ENCODE measurements at regions not wholly inside any gene's neighbourhood (a gene's known extent, or its start where the extent isn't known, plus 50 kb on each side); places are given as distances from the start of the nearest gene placed in this dataset.

GRCh38 chr10:130372866-130373265 is 236.7 kb downstream of the GLRX3 start:
- Mint-ChIP-seq H3K9me3 (no peaks in the 10 kb centered on the region), H3K4me3 (no peak overlapping the region), H3K27ac (no peak overlapping the region), H3K36me3 (ENCODE audit: low read depth) (no peaks in the 10 kb centered on the region), H3K4me1 (no peaks in the 10 kb centered on the region), H3K27me3 (no peaks in the 10 kb centered on the region)
- ChIA-PET CTCF (no interaction called here), POLR2A (no interaction called here)
- DNase-seq = no peak

GRCh38 chr10:130377986-130378540 is 241.9 kb downstream of the GLRX3 start:
- Mint-ChIP-seq H3K27ac (no peak overlapping the region), H3K36me3 (ENCODE audit: low read depth) (no peaks in the 10 kb centered on the region), H3K4me1 (no peaks in the 10 kb centered on the region), H3K9me3 (peaks cover 3% of the 10 kb centered on the region), H3K27me3 (no peaks in the 10 kb centered on the region), H3K4me3 (no peak overlapping the region)
- DNase-seq = no peak
- CTCF ChIA-PET = no interaction called here
- POLR2A ChIA-PET = no interaction called here

GRCh38 chr10:130378556-130379400 is 242.6 kb downstream of the GLRX3 start:
- Mint-ChIP-seq H3K36me3 (ENCODE audit: low read depth) (no peaks in the 10 kb centered on the region), H3K27me3 (no peaks in the 10 kb centered on the region), H3K9me3 (peaks cover 3% of the 10 kb centered on the region), H3K4me1 (no peaks in the 10 kb centered on the region), H3K27ac (no peak overlapping the region), H3K4me3 (no peak overlapping the region)
- POLR2A ChIA-PET = interaction anchor here (0.7 kb wide), 1 partner anchor 24 kb away, joined by 4 read pairs; no protein-coding TSS in a partner anchor
- CTCF ChIA-PET = no interaction called here
- no peak for DNase-seq

- H3K36me3 Mint-ChIP-seq (ENCODE audit: low read depth) = no peaks in the 10 kb centered on the region
- no peak overlapping the region for H3K4me3 Mint-ChIP-seq
- no peaks in the 10 kb centered on the region for H3K4me1 Mint-ChIP-seq
- no peak for DNase-seq
- POLR2A ChIA-PET = no interaction called here
- H3K9me3 Mint-ChIP-seq = peaks cover 13% of the 10 kb centered on the region
- CTCF ChIA-PET = no interaction called here
- H3K27me3 Mint-ChIP-seq = no peaks in the 10 kb centered on the region
- no peak overlapping the region for H3K27ac Mint-ChIP-seq
Measured at GRCh38 chr10:130380056-130380455, 243.9 kb downstream of the GLRX3 start.

- Mint-ChIP-seq H3K27me3 (no peaks in the 10 kb centered on the region), H3K36me3 (ENCODE audit: low read depth) (no peaks in the 10 kb centered on the region), H3K9me3 (peaks cover 17% of the 10 kb centered on the region), H3K4me1 (no peaks in the 10 kb centered on the region), H3K27ac (no peak overlapping the region), H3K4me3 (no peak overlapping the region)
- CTCF ChIA-PET = no interaction called here
- POLR2A ChIA-PET = no interaction called here
- DNase-seq = no peak
Measured at GRCh38 chr10:130382031-130382430, 245.8 kb downstream of the GLRX3 start.

GRCh38 chr10:130387936-130388580 is 251.9 kb downstream of the GLRX3 start:
- Mint-ChIP-seq H3K9me3 (peaks cover 23% of the 10 kb centered on the region), H3K36me3 (ENCODE audit: low read depth) (no peaks in the 10 kb centered on the region), H3K4me3 (no peak overlapping the region), H3K27ac (no peak overlapping the region), H3K4me1 (peaks cover 2% of the 10 kb centered on the region), H3K27me3 (no peaks in the 10 kb centered on the region)
- no peak for DNase-seq
- ChIA-PET CTCF (no interaction called here), POLR2A (no interaction called here)

GRCh38 chr10:130388746-130389145 is 252.6 kb downstream of the GLRX3 start:
- H3K36me3 Mint-ChIP-seq (ENCODE audit: low read depth) = no peaks in the 10 kb centered on the region
- H3K4me1 Mint-ChIP-seq = peaks cover 2% of the 10 kb centered on the region
- ChIA-PET POLR2A (no interaction called here), CTCF (no interaction called here)
- peaks cover 23% of the 10 kb centered on the region for H3K9me3 Mint-ChIP-seq
- no peaks in the 10 kb centered on the region for H3K27me3 Mint-ChIP-seq
- H3K4me3 Mint-ChIP-seq = no peak overlapping the region
- no peak for DNase-seq
- H3K27ac Mint-ChIP-seq = no peak overlapping the region

- no peak overlapping the region for H3K4me3 Mint-ChIP-seq
- peaks cover 17% of the 10 kb centered on the region for H3K9me3 Mint-ChIP-seq
- no peaks in the 10 kb centered on the region for H3K27me3 Mint-ChIP-seq
- CTCF ChIA-PET = no interaction called here
- H3K4me1 Mint-ChIP-seq = peaks cover 2% of the 10 kb centered on the region
- no peaks in the 10 kb centered on the region for H3K36me3 Mint-ChIP-seq (ENCODE audit: low read depth)
- H3K27ac Mint-ChIP-seq = peak overlapping the region; percentile 82
- DNase-seq = no peak
- POLR2A ChIA-PET = no interaction called here
Measured at GRCh38 chr10:130389906-130390305, 253.7 kb downstream of the GLRX3 start.

GRCh38 chr10:130392031-130392430 is 255.8 kb downstream of the GLRX3 start:
- ChIA-PET CTCF (no interaction called here), POLR2A (no interaction called here)
- Mint-ChIP-seq H3K36me3 (ENCODE audit: low read depth) (no peaks in the 10 kb centered on the region), H3K27me3 (no peaks in the 10 kb centered on the region), H3K9me3 (peaks cover 24% of the 10 kb centered on the region), H3K4me1 (peaks cover 2% of the 10 kb centered on the region), H3K4me3 (no peak overlapping the region), H3K27ac (no peak overlapping the region)
- DNase-seq = no peak

- peaks cover 22% of the 10 kb centered on the region for H3K9me3 Mint-ChIP-seq
- H3K27me3 Mint-ChIP-seq = no peaks in the 10 kb centered on the region
- no peaks in the 10 kb centered on the region for H3K36me3 Mint-ChIP-seq (ENCODE audit: low read depth)
- H3K4me1 Mint-ChIP-seq = peaks cover 2% of the 10 kb centered on the region
- CTCF ChIA-PET = no interaction called here
- DNase-seq = no peak
- POLR2A ChIA-PET = no interaction called here
- H3K4me3 Mint-ChIP-seq = no peak overlapping the region
- no peak overlapping the region for H3K27ac Mint-ChIP-seq
Measured at GRCh38 chr10:130393342-130393741, 257.2 kb downstream of the GLRX3 start.

GRCh38 chr10:130394832-130395231 is 258.6 kb downstream of the GLRX3 start:
- DNase-seq = no peak
- no peak overlapping the region for H3K27ac Mint-ChIP-seq
- POLR2A ChIA-PET = no interaction called here

GRCh38 chr10:130395248-130395936 is 259.2 kb downstream of the GLRX3 start:
- Mint-ChIP-seq H3K27ac (no peak overlapping the region), H3K4me3 (no peak overlapping the region), H3K9me3 (peaks cover 19% of the 10 kb centered on the region), H3K36me3 (ENCODE audit: low read depth) (no peaks in the 10 kb centered on the region), H3K4me1 (no peaks in the 10 kb centered on the region), H3K27me3 (no peaks in the 10 kb centered on the region)
- no peak for DNase-seq
- POLR2A ChIA-PET = no interaction called here
- CTCF ChIA-PET = no interaction called here

More at GRCh38 chr10:130394832-130395231, 258.6 kb downstream of the GLRX3 start:
- peaks cover 20% of the 10 kb centered on the region for H3K9me3 Mint-ChIP-seq
- CTCF ChIA-PET = no interaction called here
- H3K4me3 Mint-ChIP-seq = no peak overlapping the region
- no peaks in the 10 kb centered on the region for H3K27me3 Mint-ChIP-seq
- H3K36me3 Mint-ChIP-seq (ENCODE audit: low read depth) = no peaks in the 10 kb centered on the region
- peaks cover under 1% of the 10 kb centered on the region for H3K4me1 Mint-ChIP-seq

GRCh38 chr10:130396044-130396443 is 259.9 kb downstream of the GLRX3 start:
- no peak overlapping the region for H3K4me3 Mint-ChIP-seq
- ChIA-PET POLR2A (no interaction called here), CTCF (no interaction called here)
- no peaks in the 10 kb centered on the region for H3K36me3 Mint-ChIP-seq (ENCODE audit: low read depth)
- no peak overlapping the region for H3K27ac Mint-ChIP-seq
- H3K27me3 Mint-ChIP-seq = no peaks in the 10 kb centered on the region
- DNase-seq = no peak
- no peaks in the 10 kb centered on the region for H3K4me1 Mint-ChIP-seq
- H3K9me3 Mint-ChIP-seq = peaks cover 19% of the 10 kb centered on the region
